Osteoblast (primary cell): ENCODE measurements at regions not wholly inside any gene's neighbourhood (a gene's known extent, or its start where the extent isn't known, plus 50 kb on each side); places are given as distances from the start of the nearest gene placed in this dataset.

ENCODE experiments used
- DNase-seq: peaks from one replicate; pipeline ENCODE4 v3.0.0; 2011; ENCODE audit warnings: low spot score, mixed read lengths; ENCODE audit not compliant: insufficient read length; ENCODE audit errors: missing footprints
- H2AFZ ChIP-seq: 2 replicates; pipeline ENCODE4 v1.6.0; 2011; ENCODE audit warnings: mild to moderate bottlenecking, low read length
- H3K27ac ChIP-seq: 2 replicates; pipeline ENCODE4 v1.5.1; 2011; ENCODE audit warnings: mild to moderate bottlenecking, low read depth, low read length, moderate library complexity
- H3K27me3 ChIP-seq: 2 replicates; pipeline ENCODE4 v1.6.0; 2012; ENCODE audit warnings: mild to moderate bottlenecking, control low read depth, inconsistent platforms, low read length, moderate library complexity; ENCODE audit not compliant: insufficient read depth
- H3K36me3 ChIP-seq: 2 replicates; pipeline ENCODE4 v1.5.1; 2011; ENCODE audit warnings: mild to moderate bottlenecking, low read length, control low read depth, moderate library complexity; ENCODE audit not compliant: insufficient read depth
- H3K4me1 ChIP-seq: 2 replicates; pipeline ENCODE4 v1.5.1; 2011; ENCODE audit warnings: mild to moderate bottlenecking, low read length, control low read depth, moderate library complexity; ENCODE audit not compliant: insufficient read depth
- H3K4me2 ChIP-seq: 2 replicates; pipeline ENCODE4 v1.6.0; 2011; ENCODE audit warnings: mild to moderate bottlenecking, low read length; ENCODE audit not compliant: insufficient read depth
- H3K4me3 ChIP-seq: fragments of 200-600 bp; sonication (generic); 3 replicates; pipeline ENCODE4 v1.5.1; 2012; ENCODE audit warnings: mild to moderate bottlenecking, low read length, inconsistent platforms; ENCODE audit not compliant: insufficient read depth
- H3K79me2 ChIP-seq: 2 replicates; pipeline ENCODE4 v1.6.0; 2012; ENCODE audit warnings: mild to moderate bottlenecking, low read length, control low read depth, inconsistent platforms; ENCODE audit not compliant: insufficient read depth
- H3K9me3 ChIP-seq: 2 replicates; pipeline ENCODE4 v1.5.1; 2011; ENCODE audit warnings: low read depth, low read length, control low read depth
- H4K20me1 ChIP-seq: 2 replicates; pipeline ENCODE4 v1.6.0; 2012; ENCODE audit warnings: mild to moderate bottlenecking, low read length, control low read depth; ENCODE audit not compliant: insufficient read depth
- TF ChIP-seq, protein P1 (sequence below): IDR thresholded peaks from 2 replicates; pipeline ENCODE4 v1.5.1; 2011; ENCODE audit warnings: mild to moderate bottlenecking, low read depth, low read length, moderate library complexity; ENCODE audit errors: extremely low read depth

- Histone ChIP-seq H3K36me3 (no peaks in the 10 kb centered on the region), H4K20me1 (no peaks in the 10 kb centered on the region), H3K4me2 (no peak overlapping the region), H3K4me3 (no peak overlapping the region), H3K27ac (no peak overlapping the region), H2AFZ (no peak overlapping the region), H3K9me3 (peaks cover 4% of the 10 kb centered on the region), H3K79me2 (no peaks in the 10 kb centered on the region), H3K4me1 (no peaks in the 10 kb centered on the region), H3K27me3 (no peaks in the 10 kb centered on the region)
- TF ChIP-seq, protein P1, sequence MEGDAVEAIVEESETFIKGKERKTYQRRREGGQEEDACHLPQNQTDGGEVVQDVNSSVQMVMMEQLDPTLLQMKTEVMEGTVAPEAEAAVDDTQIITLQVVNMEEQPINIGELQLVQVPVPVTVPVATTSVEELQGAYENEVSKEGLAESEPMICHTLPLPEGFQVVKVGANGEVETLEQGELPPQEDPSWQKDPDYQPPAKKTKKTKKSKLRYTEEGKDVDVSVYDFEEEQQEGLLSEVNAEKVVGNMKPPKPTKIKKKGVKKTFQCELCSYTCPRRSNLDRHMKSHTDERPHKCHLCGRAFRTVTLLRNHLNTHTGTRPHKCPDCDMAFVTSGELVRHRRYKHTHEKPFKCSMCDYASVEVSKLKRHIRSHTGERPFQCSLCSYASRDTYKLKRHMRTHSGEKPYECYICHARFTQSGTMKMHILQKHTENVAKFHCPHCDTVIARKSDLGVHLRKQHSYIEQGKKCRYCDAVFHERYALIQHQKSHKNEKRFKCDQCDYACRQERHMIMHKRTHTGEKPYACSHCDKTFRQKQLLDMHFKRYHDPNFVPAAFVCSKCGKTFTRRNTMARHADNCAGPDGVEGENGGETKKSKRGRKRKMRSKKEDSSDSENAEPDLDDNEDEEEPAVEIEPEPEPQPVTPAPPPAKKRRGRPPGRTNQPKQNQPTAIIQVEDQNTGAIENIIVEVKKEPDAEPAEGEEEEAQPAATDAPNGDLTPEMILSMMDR, result no peak
- no peak for DNase-seq
Measured at GRCh38 chr2:103451283-103451682, 689.5 kb downstream of the TMEM182 start.

GRCh38 chr2:103459283-103459682 lies 697.5 kb downstream of the TMEM182 start:
- DNase-seq, result peak; percentile 13
- H3K79me2 ChIP-seq, result no peaks in the 10 kb centered on the region
- H3K4me1 ChIP-seq, result no peaks in the 10 kb centered on the region
- H2AFZ ChIP-seq, result no peak overlapping the region
- TF ChIP-seq, protein P1, result no peak
- no peaks in the 10 kb centered on the region for H3K27me3 ChIP-seq
- no peaks in the 10 kb centered on the region for H4K20me1 ChIP-seq
- no peak overlapping the region for H3K4me2 ChIP-seq
- no peaks in the 10 kb centered on the region for H3K36me3 ChIP-seq
- H3K27ac ChIP-seq, result no peak overlapping the region
- no peak overlapping the region for H3K4me3 ChIP-seq
- H3K9me3 ChIP-seq, result no peaks in the 10 kb centered on the region

- H3K79me2 ChIP-seq, result no peaks in the 10 kb centered on the region
- H3K4me3 ChIP-seq, result no peak overlapping the region
- H3K36me3 ChIP-seq, result no peaks in the 10 kb centered on the region
- no peaks in the 10 kb centered on the region for H3K4me1 ChIP-seq
- no peaks in the 10 kb centered on the region for H4K20me1 ChIP-seq
- H3K27me3 ChIP-seq, result no peaks in the 10 kb centered on the region
- H3K27ac ChIP-seq, result no peak overlapping the region
- no peak overlapping the region for H2AFZ ChIP-seq
- H3K9me3 ChIP-seq, result no peaks in the 10 kb centered on the region
- no peak for DNase-seq
- no peak overlapping the region for H3K4me2 ChIP-seq
- TF ChIP-seq, protein P1, result no peak
Measured at GRCh38 chr2:103462101-103462500, 700.3 kb downstream of the TMEM182 start.

DNA sequence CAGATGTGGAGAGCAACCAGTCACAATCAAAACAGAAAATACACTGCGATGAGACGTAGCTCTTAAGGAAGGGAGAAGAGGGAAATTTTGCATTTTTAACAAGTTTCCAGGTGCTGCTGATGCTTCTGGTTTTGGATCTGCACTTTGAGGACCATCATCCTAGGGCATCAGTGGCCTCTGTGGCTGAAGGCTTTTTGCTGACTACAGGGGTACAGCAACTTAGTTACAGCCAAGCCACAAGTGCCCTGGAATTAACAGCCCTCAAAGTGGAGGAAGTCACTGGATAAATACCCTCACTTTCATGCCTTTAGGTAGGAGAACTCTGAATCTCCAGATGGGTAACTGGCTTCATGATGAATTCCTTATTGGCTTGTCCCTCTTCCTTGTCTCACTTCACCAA lies 700.9 kb downstream of the TMEM182 start:
- no peak for DNase-seq
- H4K20me1 ChIP-seq, result no peaks in the 10 kb centered on the region
- H3K36me3 ChIP-seq, result no peaks in the 10 kb centered on the region
- H3K79me2 ChIP-seq, result no peaks in the 10 kb centered on the region
- no peaks in the 10 kb centered on the region for H3K4me1 ChIP-seq
- no peak overlapping the region for H3K4me3 ChIP-seq
- no peak overlapping the region for H3K4me2 ChIP-seq
- no peak overlapping the region for H3K27ac ChIP-seq
- TF ChIP-seq, protein P1, result no peak
- H3K27me3 ChIP-seq, result no peaks in the 10 kb centered on the region
- H2AFZ ChIP-seq, result no peak overlapping the region
- H3K9me3 ChIP-seq, result no peaks in the 10 kb centered on the region
